ENCODE measurements at regions not wholly inside any gene's neighbourhood (a gene's known extent, or its start where the extent isn't known, plus 50 kb on each side); places are given as distances from the start of the nearest gene placed in this dataset.

DNA sequence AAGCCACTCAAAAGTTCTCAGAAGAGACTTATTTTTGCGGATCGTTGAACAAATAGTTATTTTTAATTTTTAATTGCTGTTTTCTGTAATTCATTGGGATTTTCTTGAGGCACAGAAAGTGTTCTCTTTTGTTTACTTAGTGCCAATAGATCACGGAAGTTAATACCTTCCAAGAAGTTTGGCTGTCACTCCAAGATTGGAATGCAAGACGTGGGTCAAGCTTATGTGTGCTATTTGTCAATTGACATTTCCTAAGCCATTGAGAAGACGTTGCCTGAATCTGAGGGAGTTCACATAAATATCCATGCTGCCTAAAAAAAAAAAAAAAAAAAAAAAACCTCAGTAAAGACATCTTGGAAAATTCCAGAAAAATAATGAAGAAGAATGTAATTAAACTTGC, 1071.4 kb upstream of the ADGRB3 start:
- CTCF ChIA-PET, result no interaction called here
- TF ChIP-seq TARDBP (IDR thresholded peaks at IDR 0.05), result no peak
- no peak for TF ChIP-seq ZNF384 (IDR thresholded peaks at IDR 0.05)
- TF ChIP-seq SP1 (IDR thresholded peaks at IDR 0.05), result no peak
- no peak for TF ChIP-seq ELF4 (IDR thresholded peaks at IDR 0.05)
- TF ChIP-seq LEF1 (IDR thresholded peaks at IDR 0.05; ENCODE audit: borderline replicate concordance), result no peak
- DNase-seq (ENCODE audit: extremely low spot score), result no peak
- POLR2A ChIA-PET, result no interaction called here

DNA sequence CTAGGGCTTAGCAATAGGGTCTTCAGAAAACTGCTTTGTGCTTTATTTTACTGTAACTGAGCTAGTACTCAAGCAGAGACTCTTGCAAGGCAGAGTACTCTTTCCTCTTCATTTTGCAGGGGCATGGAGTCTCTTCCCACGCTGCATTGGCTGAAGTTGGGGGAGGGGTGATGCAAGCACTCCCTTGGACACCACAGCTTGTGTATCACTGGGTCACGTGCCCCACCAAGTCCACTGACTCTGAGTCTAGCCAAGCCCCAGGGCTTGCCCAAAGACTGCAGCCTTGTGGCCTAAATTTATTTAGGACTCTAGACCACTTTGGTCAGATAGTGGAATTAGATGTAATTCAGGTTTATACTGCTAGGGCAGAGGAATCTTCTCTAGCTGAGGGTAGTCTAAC, 1075.0 kb upstream of the ADGRB3 start:
- TF ChIP-seq FOXA1 (IDR thresholded peaks at IDR 0.05) (no peak), FOXK2 (IDR thresholded peaks at IDR 0.05) (no peak), ARNT (IDR thresholded peaks at IDR 0.05) (no peak), HDGF (IDR thresholded peaks at IDR 0.05; ENCODE audit: borderline replicate concordance) (no peak), CTBP1 (IDR thresholded peaks at IDR 0.05; ENCODE audit: borderline replicate concordance) (no peak), NFRKB (IDR thresholded peaks at IDR 0.05) (no peak)
- DNase-seq (ENCODE audit: extremely low spot score), result no peak
- CTCF ChIA-PET, result no interaction called here
- POLR2A ChIA-PET, result no interaction called here

- ChIA-PET POLR2A (no interaction called here), CTCF (no interaction called here)
- DNase-seq (ENCODE audit: extremely low spot score), result no peak
- TF ChIP-seq NFRKB (IDR thresholded peaks at IDR 0.05) (no peak), SUZ12 (IDR thresholded peaks at IDR 0.05) (no peak), CTBP1 (IDR thresholded peaks at IDR 0.05; ENCODE audit: borderline replicate concordance) (no peak), SP1 (IDR thresholded peaks at IDR 0.05) (no peak), ELF4 (IDR thresholded peaks at IDR 0.05) (no peak), TARDBP (IDR thresholded peaks at IDR 0.05) (no peak), ZNF384 (IDR thresholded peaks at IDR 0.05) (no peak), HDGF (IDR thresholded peaks at IDR 0.05; ENCODE audit: borderline replicate concordance) (no peak), FOXM1 (IDR thresholded peaks at IDR 0.05; ENCODE audit: borderline replicate concordance) (no peak), FOXA1 (IDR thresholded peaks at IDR 0.05) (no peak), LEF1 (IDR thresholded peaks at IDR 0.05; ENCODE audit: borderline replicate concordance) (no peak), BHLHE40 (IDR thresholded peaks at IDR 0.05; ENCODE audit: borderline replicate concordance) (no peak), ARNT (IDR thresholded peaks at IDR 0.05) (no peak), FOXK2 (IDR thresholded peaks at IDR 0.05) (no peak), L3MBTL2 (conservative IDR thresholded peaks at IDR 0.05) (no peak)
- TF ChIP-seq, protein P1, sequence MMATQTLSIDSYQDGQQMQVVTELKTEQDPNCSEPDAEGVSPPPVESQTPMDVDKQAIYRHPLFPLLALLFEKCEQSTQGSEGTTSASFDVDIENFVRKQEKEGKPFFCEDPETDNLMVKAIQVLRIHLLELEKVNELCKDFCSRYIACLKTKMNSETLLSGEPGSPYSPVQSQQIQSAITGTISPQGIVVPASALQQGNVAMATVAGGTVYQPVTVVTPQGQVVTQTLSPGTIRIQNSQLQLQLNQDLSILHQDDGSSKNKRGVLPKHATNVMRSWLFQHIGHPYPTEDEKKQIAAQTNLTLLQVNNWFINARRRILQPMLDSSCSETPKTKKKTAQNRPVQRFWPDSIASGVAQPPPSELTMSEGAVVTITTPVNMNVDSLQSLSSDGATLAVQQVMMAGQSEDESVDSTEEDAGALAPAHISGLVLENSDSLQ (IDR thresholded peaks at IDR 0.05), result no peak
These were observed 1076.1 kb upstream of the ADGRB3 start for GRCh38 chr6:67558985-67559384.

DNA sequence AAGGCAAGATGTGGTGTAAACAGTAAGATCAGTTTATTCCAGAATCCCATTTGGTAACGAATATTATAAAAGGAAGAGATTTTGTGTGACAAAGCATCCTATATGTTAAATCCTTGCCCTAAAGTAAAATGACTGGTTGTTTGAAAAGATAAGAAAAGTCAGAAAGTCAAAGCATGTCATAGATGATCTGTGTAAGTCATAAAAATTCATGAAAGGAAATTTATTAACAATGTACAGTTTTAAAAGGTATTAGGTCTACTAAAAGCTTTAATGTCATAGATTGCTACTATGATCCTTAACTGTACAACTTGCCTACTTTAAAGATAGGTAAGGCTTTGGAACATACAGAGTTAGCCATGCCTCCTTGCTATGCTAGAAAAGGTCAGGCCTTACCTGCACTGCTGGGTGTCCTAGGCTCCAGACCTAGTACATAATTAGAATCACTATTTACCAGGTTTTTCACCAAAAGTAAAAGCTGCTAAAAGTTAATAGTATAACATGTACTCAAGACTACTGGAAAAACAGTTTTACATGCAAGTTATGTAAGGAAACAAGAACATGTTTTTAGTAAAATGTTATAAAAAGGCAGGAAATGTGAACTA, 1090.1 kb upstream of the ADGRB3 start:
- ChIA-PET CTCF (no interaction called here), POLR2A (no interaction called here)
- TF ChIP-seq SP1 (IDR thresholded peaks at IDR 0.05) (no peak), FOXA1 (IDR thresholded peaks at IDR 0.05) (no peak), TARDBP (IDR thresholded peaks at IDR 0.05) (no peak), HDGF (IDR thresholded peaks at IDR 0.05; ENCODE audit: borderline replicate concordance) (no peak), ARNT (IDR thresholded peaks at IDR 0.05) (no peak), NFRKB (IDR thresholded peaks at IDR 0.05) (no peak), FOXM1 (IDR thresholded peaks at IDR 0.05; ENCODE audit: borderline replicate concordance) (no peak), CTBP1 (IDR thresholded peaks at IDR 0.05; ENCODE audit: borderline replicate concordance) (no peak), ZNF384 (IDR thresholded peaks at IDR 0.05) (no peak), BHLHE40 (IDR thresholded peaks at IDR 0.05; ENCODE audit: borderline replicate concordance) (no peak), FOXK2 (IDR thresholded peaks at IDR 0.05) (no peak), ELF4 (IDR thresholded peaks at IDR 0.05) (no peak)
- TF ChIP-seq, protein P1 (IDR thresholded peaks at IDR 0.05), result no peak
- DNase-seq (ENCODE audit: extremely low spot score), result no peak

- DNase-seq (ENCODE audit: extremely low spot score), result no peak
- TF ChIP-seq FOXM1 (IDR thresholded peaks at IDR 0.05; ENCODE audit: borderline replicate concordance) (no peak), SUZ12 (IDR thresholded peaks at IDR 0.05) (no peak), CTBP1 (IDR thresholded peaks at IDR 0.05; ENCODE audit: borderline replicate concordance) (no peak), HDGF (IDR thresholded peaks at IDR 0.05; ENCODE audit: borderline replicate concordance) (no peak), NFRKB (IDR thresholded peaks at IDR 0.05) (no peak), ELF4 (IDR thresholded peaks at IDR 0.05) (no peak), ZNF384 (IDR thresholded peaks at IDR 0.05) (no peak), TARDBP (IDR thresholded peaks at IDR 0.05) (no peak), LEF1 (IDR thresholded peaks at IDR 0.05; ENCODE audit: borderline replicate concordance) (no peak), BHLHE40 (IDR thresholded peaks at IDR 0.05; ENCODE audit: borderline replicate concordance) (no peak), ARNT (IDR thresholded peaks at IDR 0.05) (no peak), SP1 (IDR thresholded peaks at IDR 0.05) (no peak), FOXA1 (IDR thresholded peaks at IDR 0.05) (no peak), FOXK2 (IDR thresholded peaks at IDR 0.05) (no peak), L3MBTL2 (conservative IDR thresholded peaks at IDR 0.05) (no peak)
- TF ChIP-seq, protein P1 (IDR thresholded peaks at IDR 0.05), result no peak
- ChIA-PET CTCF (no interaction called here), POLR2A (no interaction called here)
These were observed 1093.5 kb upstream of the ADGRB3 start for GRCh38 chr6:67541586-67541985.

DNA sequence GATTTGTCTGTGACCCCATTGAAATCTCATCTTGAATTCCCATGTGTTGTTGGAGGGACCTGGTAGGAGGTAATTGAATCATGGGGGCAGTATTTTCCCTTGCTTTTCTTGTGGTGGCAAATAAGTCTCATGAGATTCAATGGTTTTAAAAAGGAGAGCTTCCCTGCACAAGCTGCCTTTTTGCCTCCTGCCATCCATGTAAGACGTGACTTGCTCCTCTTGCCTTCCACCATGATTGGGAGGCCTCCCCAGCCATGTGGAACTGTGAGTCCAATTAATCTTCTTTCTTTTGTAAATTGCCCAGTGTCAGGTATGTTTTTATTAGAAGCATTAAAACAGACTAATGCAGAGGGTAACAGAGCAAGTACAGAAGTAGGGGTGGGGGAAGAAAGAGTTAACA, 1097.0 kb upstream of the ADGRB3 start:
- TF ChIP-seq CTBP1 (IDR thresholded peaks at IDR 0.05; ENCODE audit: borderline replicate concordance), result no peak
- TF ChIP-seq, protein P1 (IDR thresholded peaks at IDR 0.05), result no peak
- no peak for TF ChIP-seq L3MBTL2 (conservative IDR thresholded peaks at IDR 0.05)
- TF ChIP-seq FOXA1 (IDR thresholded peaks at IDR 0.05), result no peak
- TF ChIP-seq SUZ12 (IDR thresholded peaks at IDR 0.05), result no peak
- no peak for TF ChIP-seq ZNF384 (IDR thresholded peaks at IDR 0.05)
- no peak for TF ChIP-seq TARDBP (IDR thresholded peaks at IDR 0.05)
- no peak for TF ChIP-seq LEF1 (IDR thresholded peaks at IDR 0.05; ENCODE audit: borderline replicate concordance)
- no peak for TF ChIP-seq NFRKB (IDR thresholded peaks at IDR 0.05)
- no peak for TF ChIP-seq HDGF (IDR thresholded peaks at IDR 0.05; ENCODE audit: borderline replicate concordance)
- TF ChIP-seq SP1 (IDR thresholded peaks at IDR 0.05), result no peak
- TF ChIP-seq BHLHE40 (IDR thresholded peaks at IDR 0.05; ENCODE audit: borderline replicate concordance), result no peak
- TF ChIP-seq FOXK2 (IDR thresholded peaks at IDR 0.05), result no peak
- no peak for TF ChIP-seq ARNT (IDR thresholded peaks at IDR 0.05)
- TF ChIP-seq FOXM1 (IDR thresholded peaks at IDR 0.05; ENCODE audit: borderline replicate concordance), result no peak
- POLR2A ChIA-PET, result no interaction called here
- CTCF ChIA-PET, result no interaction called here
- no peak for DNase-seq (ENCODE audit: extremely low spot score)
